Gastroesophageal sphincter (tissue), 3 donors: ENCODE measurements at regions not wholly inside any gene's neighbourhood (a gene's known extent, or its start where the extent isn't known, plus 50 kb on each side); places are given as distances from the start of the nearest gene placed in this dataset.

Source experiments
- CTCF ChIP-seq, 4 experiments: fragments of 200-600 bp in 2 of 4; fragments of 450-650 bp in 2 of 4; sonication (generic) in 1 of 4; IDR thresholded peaks; one replicate each; pipeline ENCODE4 v1.5.1; 2017 to 2019; ENCODE audit warnings: antibody characterized with exemption in 4 of 4, mild to moderate bottlenecking in 2 of 4, moderate library complexity in 2 of 4
- POLR2A ChIP-seq, 2 donors: fragments of 450-650 bp; IDR thresholded peaks; one replicate each; pipeline ENCODE4 v1.6.1; 2017; ENCODE audit warnings: antibody characterized with exemption in 2 of 2, mild to moderate bottlenecking in 2 of 2, moderate library complexity in 1 of 2
- POLR2AphosphoS5 ChIP-seq: sonication (generic); formaldehyde crosslinking; IDR thresholded peaks from one replicate; pipeline ENCODE4 v1.6.1; 2017; ENCODE audit warnings: antibody characterized with exemption

DNA sequence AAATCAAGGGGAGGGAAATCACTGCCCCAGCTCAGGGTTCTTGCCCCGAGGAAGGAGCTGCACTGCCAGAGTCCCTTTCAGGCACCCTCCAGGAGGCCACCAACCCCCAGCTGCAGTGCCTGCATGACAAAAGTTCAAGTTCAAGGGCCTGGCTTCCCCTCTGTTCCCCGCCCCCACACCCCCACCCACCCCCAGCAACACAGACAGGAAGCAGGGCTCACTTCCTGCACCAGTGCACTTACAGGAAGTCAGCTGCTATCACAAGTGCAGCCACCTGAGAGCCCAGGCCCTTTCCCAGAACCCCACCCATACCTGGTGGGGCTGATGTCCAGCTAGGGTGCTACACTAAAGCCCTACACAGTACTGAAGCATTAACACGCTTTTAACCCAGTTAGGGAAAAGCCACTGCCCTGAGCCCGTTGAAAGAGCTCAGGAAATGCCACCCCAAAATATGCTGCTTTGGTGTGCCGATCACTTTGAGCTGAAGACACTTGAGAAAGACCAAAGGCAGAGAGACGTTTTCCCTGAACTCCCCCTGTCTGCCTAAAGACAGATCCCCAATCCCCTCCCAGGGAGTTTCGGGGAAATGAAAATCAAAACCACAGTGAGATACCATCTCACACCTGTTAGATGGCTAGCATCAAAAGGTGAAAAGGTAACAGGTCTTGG is 109.9 kb upstream of the CAB39 start:
- no peak for TF ChIP-seq CTCF (IDR thresholded peaks at IDR 0.05)
- TF ChIP-seq POLR2A (IDR thresholded peaks at IDR 0.05): no peak
- no peak for TF ChIP-seq POLR2AphosphoS5
